IMR-90 (cell line): ENCODE measurements at regions not wholly inside any gene's neighbourhood (a gene's known extent, or its start where the extent isn't known, plus 50 kb on each side); places are given as distances from the start of the nearest gene placed in this dataset.

ENCODE experiments used
- CEBPB ChIP-seq: IDR thresholded peaks from 2 replicates; pipeline ENCODE4 v1.6.1; 2012; ENCODE audit warnings: low read depth, low read length, improper control_type of control experiment
- ELK1 ChIP-seq: fragments of 150-350 bp; IDR thresholded peaks from 2 replicates; pipeline ENCODE4 v1.6.1; 2016; ENCODE audit warnings: low read depth, mild to moderate bottlenecking, low read length, moderate library complexity, borderline replicate concordance
- FOS ChIP-seq: fragments of 150-350 bp; IDR thresholded peaks from 2 replicates; pipeline ENCODE4 v1.6.1; 2016; ENCODE audit warnings: low read depth, low read length
- POLR2A ChIP-seq: IDR thresholded peaks from 2 replicates; pipeline ENCODE4 v1.6.1; 2012; ENCODE audit warnings: mild to moderate bottlenecking, low read depth, low read length
- RAD21 ChIP-seq: IDR thresholded peaks from 2 replicates; pipeline ENCODE4 v1.6.1; 2012; ENCODE audit warnings: low read length, improper control_type of control experiment
- RCOR1 ChIP-seq: IDR thresholded peaks from 2 replicates; pipeline ENCODE4 v1.6.1; 2012; ENCODE audit warnings: mild to moderate bottlenecking, low read length, improper control_type of control experiment; ENCODE audit not compliant: insufficient replicate concordance
- SMC3 ChIP-seq: fragments of 150-350 bp; IDR thresholded peaks from 2 replicates; pipeline ENCODE4 v1.6.1; 2016; ENCODE audit warnings: low read depth, mild to moderate bottlenecking, antibody characterized with exemption, low read length, moderate library complexity
- TF ChIP-seq, protein P1 (sequence below): conservative IDR thresholded peaks from 2 replicates; pipeline ENCODE4 v1.5.1; 2012; ENCODE audit warnings: mild to moderate bottlenecking, low read depth, low read length, improper control_type of control experiment
- TF ChIP-seq, protein P2 (sequence below): fragments of 150-350 bp; IDR thresholded peaks from 2 replicates; pipeline ENCODE4 v1.6.1; 2017; ENCODE audit warnings: mild to moderate bottlenecking, antibody characterized with exemption, low read length, low read depth

DNA sequence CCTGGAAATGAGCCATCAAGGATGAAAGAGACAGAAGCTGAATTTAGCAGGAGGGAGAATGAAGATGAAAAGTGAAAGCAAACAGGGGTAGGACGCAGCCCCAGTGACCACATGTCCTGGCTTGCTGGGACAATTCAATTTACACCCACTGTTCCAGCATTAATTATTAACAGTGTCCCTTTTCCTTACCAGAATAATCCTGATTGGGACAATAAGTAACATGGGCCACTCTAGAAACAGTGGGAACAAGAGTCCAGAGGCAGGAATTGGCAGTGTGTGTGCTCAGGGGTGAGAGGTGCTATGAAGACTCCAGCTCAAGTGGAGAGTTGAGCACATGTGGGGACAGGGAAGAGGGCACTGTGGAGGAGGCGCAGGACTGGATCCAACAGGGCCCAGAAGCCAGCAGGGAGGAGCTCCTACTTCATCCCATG, 147.1 kb downstream of the C5orf15 start:
- TF ChIP-seq, protein P1, sequence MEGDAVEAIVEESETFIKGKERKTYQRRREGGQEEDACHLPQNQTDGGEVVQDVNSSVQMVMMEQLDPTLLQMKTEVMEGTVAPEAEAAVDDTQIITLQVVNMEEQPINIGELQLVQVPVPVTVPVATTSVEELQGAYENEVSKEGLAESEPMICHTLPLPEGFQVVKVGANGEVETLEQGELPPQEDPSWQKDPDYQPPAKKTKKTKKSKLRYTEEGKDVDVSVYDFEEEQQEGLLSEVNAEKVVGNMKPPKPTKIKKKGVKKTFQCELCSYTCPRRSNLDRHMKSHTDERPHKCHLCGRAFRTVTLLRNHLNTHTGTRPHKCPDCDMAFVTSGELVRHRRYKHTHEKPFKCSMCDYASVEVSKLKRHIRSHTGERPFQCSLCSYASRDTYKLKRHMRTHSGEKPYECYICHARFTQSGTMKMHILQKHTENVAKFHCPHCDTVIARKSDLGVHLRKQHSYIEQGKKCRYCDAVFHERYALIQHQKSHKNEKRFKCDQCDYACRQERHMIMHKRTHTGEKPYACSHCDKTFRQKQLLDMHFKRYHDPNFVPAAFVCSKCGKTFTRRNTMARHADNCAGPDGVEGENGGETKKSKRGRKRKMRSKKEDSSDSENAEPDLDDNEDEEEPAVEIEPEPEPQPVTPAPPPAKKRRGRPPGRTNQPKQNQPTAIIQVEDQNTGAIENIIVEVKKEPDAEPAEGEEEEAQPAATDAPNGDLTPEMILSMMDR: no peak
- TF ChIP-seq, protein P2, sequence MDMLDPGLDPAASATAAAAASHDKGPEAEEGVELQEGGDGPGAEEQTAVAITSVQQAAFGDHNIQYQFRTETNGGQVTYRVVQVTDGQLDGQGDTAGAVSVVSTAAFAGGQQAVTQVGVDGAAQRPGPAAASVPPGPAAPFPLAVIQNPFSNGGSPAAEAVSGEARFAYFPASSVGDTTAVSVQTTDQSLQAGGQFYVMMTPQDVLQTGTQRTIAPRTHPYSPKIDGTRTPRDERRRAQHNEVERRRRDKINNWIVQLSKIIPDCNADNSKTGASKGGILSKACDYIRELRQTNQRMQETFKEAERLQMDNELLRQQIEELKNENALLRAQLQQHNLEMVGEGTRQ: no peak
- TF ChIP-seq POLR2A (no peak), SMC3 (no peak), RAD21 (no peak), CEBPB (no peak), FOS (no peak), RCOR1 (no peak), ELK1 (no peak)
